Stomach (tissue), 8 donors: ENCODE measurements at regions not wholly inside any gene's neighbourhood (a gene's known extent, or its start where the extent isn't known, plus 50 kb on each side); places are given as distances from the start of the nearest gene placed in this dataset.

Experiments used
- DNase-seq, 2 donors: peaks; one replicate each; pipeline versions ENCODE4 v3.0.0 to v3.0.0-alpha.2; 2013 to 2019
- H3K27ac ChIP-seq, 5 donors: fragments of 200-600 bp in 4 of 5; sonication (generic) in 4 of 5; one replicate each; pipeline ENCODE4 v1.5.1; 2013 to 2019; ENCODE audit warnings: mild to moderate bottlenecking in 1 of 5, moderate library complexity in 1 of 5
- H3K27me3 ChIP-seq, 3 donors: fragments of 200-600 bp; sonication (generic); one replicate each; pipeline ENCODE4 v1.5.1; 2017 to 2019; ENCODE audit warnings: mixed run types in 1 of 3
- H3K36me3 ChIP-seq, 4 donors: fragments of 200-600 bp; sonication (generic); 1 replicate in 3 of 4; 2 replicates in 1 of 4; pipeline ENCODE4 v1.5.1; 2016 to 2019
- H3K4me1 ChIP-seq, 4 donors: fragments of 200-600 bp; sonication (generic); one replicate each; pipeline ENCODE4 v1.5.1; 2016 to 2019
- H3K4me3 ChIP-seq, 4 donors: fragments of 200-600 bp; sonication (generic) in 3 of 4; one replicate each; pipeline ENCODE4 v1.5.1; 2016 to 2019; ENCODE audit warnings: mild to moderate bottlenecking in 1 of 4
- H3K9me3 ChIP-seq, 4 donors: fragments of 200-600 bp; sonication (generic); one replicate each; pipeline ENCODE4 v1.5.1; 2016 to 2019
- CTCF ChIP-seq, 7 experiments: fragments of 450-650 bp in 4 of 7; fragments of 200-600 bp in 3 of 7; sonication (generic) in 3 of 7; IDR thresholded peaks; one replicate each; pipeline ENCODE4 v1.5.1; 2016 to 2019; ENCODE audit warnings: antibody characterized with exemption in 7 of 7, control low read depth in 2 of 7, mild to moderate bottlenecking in 1 of 7
- EP300 ChIP-seq: sonication (generic); formaldehyde crosslinking; IDR thresholded peaks from one replicate; pipeline ENCODE4 v1.6.1; 2017; ENCODE audit warnings: antibody characterized with exemption
- POLR2A ChIP-seq, 4 donors: fragments of 450-650 bp; IDR thresholded peaks; one replicate each; pipeline ENCODE4 v1.6.1; 2016; ENCODE audit warnings: antibody characterized with exemption in 4 of 4, control low read depth in 2 of 4, mild to moderate bottlenecking in 1 of 4, moderate library complexity in 1 of 4
- POLR2AphosphoS5 ChIP-seq, 3 donors: sonication (generic); formaldehyde crosslinking; IDR thresholded peaks; one replicate each; pipeline ENCODE4 v1.6.1; 2016; ENCODE audit warnings: antibody characterized with exemption in 3 of 3
- WGBS, 5 donors: extraction: QIAGEN DNeasy Blood & Tissue Kit in 3 of 5; methylation state at CpG; one replicate each; pipeline versions ENCODE4 v1.1.5 to v1.1.7; 2013 to 2018; 5-methylcytosine and 5-hydroxymethylcytosine counted together
- intact Hi-C: fragments of 100-400 bp; cut with DNase I; formaldehyde crosslinking; loops from one replicate; pipeline ENCODE4 v1.15.1; 2023; ENCODE audit warnings: low total_unique reads
- donor health status: healthy with polysubstance abuse.
- donor health status: Bipolar disorder and iron deficiency.
- donor health status: healthy.

DNA sequence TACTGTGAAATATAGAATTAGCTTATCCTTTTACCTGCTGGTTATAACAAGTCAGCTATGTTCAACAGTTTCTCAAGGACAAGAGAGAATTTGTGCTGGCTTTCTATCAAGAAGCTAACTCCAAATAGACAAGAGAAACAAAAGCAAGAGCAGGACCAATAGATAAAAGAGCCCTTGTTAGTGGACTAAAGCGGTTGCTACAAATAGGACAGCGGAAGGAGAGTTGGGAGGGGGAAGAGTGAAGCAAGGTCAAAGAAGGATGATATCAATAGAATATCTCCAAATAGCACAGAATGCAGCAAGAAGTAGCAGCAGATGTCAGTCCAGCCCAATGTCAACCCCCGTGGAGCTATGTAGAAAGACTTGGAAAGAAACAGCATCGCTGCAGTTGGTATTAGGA lies 53.0 kb upstream of the AKT3 start:
- Histone ChIP-seq H3K27ac (no peak overlapping the region), H3K27me3 (no peaks in the 10 kb centered on the region), H3K4me1 (no peaks in the 10 kb centered on the region), H3K36me3 (no peaks in the 10 kb centered on the region), H3K9me3 (no peaks in the 10 kb centered on the region), H3K4me3 (no peak overlapping the region)
- intact Hi-C loops, result no loop called here
- TF ChIP-seq CTCF (IDR thresholded peaks at IDR 0.05), result no peak
- no peak for TF ChIP-seq POLR2AphosphoS5 (IDR thresholded peaks at IDR 0.05)
- TF ChIP-seq EP300, result no peak
- TF ChIP-seq POLR2A (IDR thresholded peaks at IDR 0.05), result no peak
- DNase-seq, result no peak
- 43 to 52% (median 51%) methylated on average over 4 of the region's 4 CpGs for WGBS, 5 donors

DNA sequence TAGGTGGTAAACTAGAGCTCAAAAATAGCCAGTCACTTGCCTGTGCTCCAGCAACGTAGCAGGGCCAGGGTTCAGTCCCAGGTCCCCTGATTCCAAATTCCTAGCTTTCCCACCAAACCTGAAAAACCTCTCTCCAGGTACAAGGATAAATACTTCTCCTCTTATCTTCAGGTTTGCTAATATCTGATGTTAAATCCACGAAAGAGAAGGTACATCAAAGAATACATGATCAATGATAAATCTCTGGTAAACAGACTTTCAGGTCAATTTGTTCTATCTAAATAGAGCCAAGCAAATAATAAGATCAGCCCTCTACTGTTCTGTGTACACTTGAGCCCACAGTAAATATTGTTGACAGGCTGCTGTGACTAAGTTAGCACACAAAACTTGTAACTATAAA lies 52.1 kb upstream of the AKT3 start:
- no peak for TF ChIP-seq CTCF (IDR thresholded peaks at IDR 0.05)
- TF ChIP-seq POLR2A (IDR thresholded peaks at IDR 0.05), result no peak
- TF ChIP-seq EP300, result no peak
- no peak for TF ChIP-seq POLR2AphosphoS5 (IDR thresholded peaks at IDR 0.05)
- no peaks in the 10 kb centered on the region for H3K9me3 ChIP-seq
- H3K4me1 ChIP-seq, result no peaks in the 10 kb centered on the region
- no peak overlapping the region for H3K27ac ChIP-seq
- 16 to 39% (median 26%) methylated on average over 2 of the region's 2 CpGs for WGBS, 5 donors
- no peak for DNase-seq
- no peak overlapping the region for H3K4me3 ChIP-seq
- H3K36me3 ChIP-seq, result no peaks in the 10 kb centered on the region
- intact Hi-C loops, result no loop called here
- H3K27me3 ChIP-seq, result no peaks in the 10 kb centered on the region
